Endodermal cell (in vitro differentiated cells): ENCODE measurements at regions not wholly inside any gene's neighbourhood (a gene's known extent, or its start where the extent isn't known, plus 50 kb on each side); places are given as distances from the start of the nearest gene placed in this dataset.

Experiments used
- DNase-seq: peaks from one replicate; pipeline ENCODE4 v3.0.0-alpha.2; 2017
- H3K27ac ChIP-seq: 2 replicates; pipeline ENCODE4 v1.5.1; 2013; ENCODE audit warnings: mild to moderate bottlenecking, low read depth, low read length, moderate library complexity
- H3K27me3 ChIP-seq: 2 replicates; pipeline ENCODE4 v1.6.1; 2013; ENCODE audit warnings: mild to moderate bottlenecking, low read length, moderate library complexity; ENCODE audit not compliant: insufficient read depth, control insufficient read depth, poor library complexity, severe bottlenecking
- H3K36me3 ChIP-seq: 2 replicates; pipeline ENCODE4 v1.7.0; 2013; ENCODE audit warnings: mild to moderate bottlenecking, low read length, moderate library complexity; ENCODE audit not compliant: control insufficient read depth, insufficient read depth
- H3K4me1 ChIP-seq: one replicate; pipeline ENCODE4 v1.7.0; 2013; ENCODE audit warnings: low read length; ENCODE audit not compliant: control insufficient read depth, insufficient read depth
- H3K4me3 ChIP-seq: 2 replicates; pipeline ENCODE4 v1.5.1; 2013; ENCODE audit warnings: mild to moderate bottlenecking, low read length, moderate library complexity
- H3K9ac ChIP-seq: 2 replicates; pipeline ENCODE4 v1.6.1; 2013; ENCODE audit warnings: mild to moderate bottlenecking, low read length, moderate library complexity; ENCODE audit not compliant: poor library complexity, severe bottlenecking; ENCODE audit errors: extremely low read depth
- H3K9me3 ChIP-seq: 2 replicates; pipeline ENCODE4 v1.6.1; 2013; ENCODE audit warnings: mild to moderate bottlenecking, low read length, moderate library complexity; ENCODE audit not compliant: control insufficient read depth
- H3K27ac Mint-ChIP-seq: 2 replicates; pipeline ENCODE4 v1.8.0; 2020; ENCODE audit warnings: mixed read lengths
- H3K27me3 Mint-ChIP-seq: 2 replicates; pipeline ENCODE4 v1.8.0; 2021; ENCODE audit warnings: mild to moderate bottlenecking, mixed read lengths; ENCODE audit not compliant: insufficient read depth
- H3K36me3 Mint-ChIP-seq: 2 replicates; pipeline ENCODE4 v1.8.0; 2020; ENCODE audit warnings: low read depth, mixed read lengths
- H3K4me1 Mint-ChIP-seq: 2 replicates; pipeline ENCODE4 v1.8.0; 2020; ENCODE audit warnings: mixed read lengths
- H3K4me3 Mint-ChIP-seq: 2 replicates; pipeline ENCODE4 v1.8.0; 2020; ENCODE audit warnings: mild to moderate bottlenecking, moderate library complexity, mixed read lengths
- H3K9me3 Mint-ChIP-seq: 2 replicates; pipeline ENCODE4 v1.8.0; 2020; ENCODE audit warnings: mild to moderate bottlenecking, mixed read lengths
- CTCF ChIP-seq: fragments of 200-600 bp; sonication (generic); conservative IDR thresholded peaks from 2 replicates; pipeline ENCODE4 v1.5.0; 2021; ENCODE audit warnings: antibody characterized with exemption, mild to moderate bottlenecking
- WGBS, 2 experiments: methylation state at CpG; one replicate each; pipeline versions ENCODE4 v1.1.5 to v1.1.7; 2013; ENCODE audit warnings: missing lambda C conversion rate in 2 of 2, mixed read lengths in 1 of 2; ENCODE audit not compliant: insufficient coverage in 1 of 2, insufficient read length in 1 of 2; 5-methylcytosine and 5-hydroxymethylcytosine counted together

GRCh38 chr12:30136696-30137095 lies 353.0 kb upstream of the TMTC1 start:
- no peak overlapping the region for H3K4me3 ChIP-seq
- H3K9me3 ChIP-seq = peaks cover 9% of the 10 kb centered on the region
- Mint-ChIP-seq H3K27ac (no peak overlapping the region), H3K4me3 (no peak overlapping the region), H3K4me1 (peaks cover 8% of the 10 kb centered on the region), H3K9me3 (peaks cover 13% of the 10 kb centered on the region), H3K27me3 (no peaks in the 10 kb centered on the region), H3K36me3 (no peaks in the 10 kb centered on the region)
- no peaks in the 10 kb centered on the region for H3K27me3 ChIP-seq
- no peak overlapping the region for H3K27ac ChIP-seq
- DNase-seq = no peak
- no peak overlapping the region for H3K9ac ChIP-seq
- no peaks in the 10 kb centered on the region for H3K4me1 ChIP-seq
- no peak for TF ChIP-seq CTCF
- WGBS, 2 experiments = 86 to 90% methylated on average over 2 of the region's 2 CpGs
- no peaks in the 10 kb centered on the region for H3K36me3 ChIP-seq

GRCh38 chr12:30135776-30136175 lies 352.0 kb upstream of the TMTC1 start:
- peaks cover 11% of the 10 kb centered on the region for H3K9me3 Mint-ChIP-seq
- Histone ChIP-seq H3K36me3 (no peaks in the 10 kb centered on the region), H3K4me1 (no peaks in the 10 kb centered on the region), H3K9me3 (peaks cover 9% of the 10 kb centered on the region), H3K27me3 (no peaks in the 10 kb centered on the region), H3K4me3 (no peak overlapping the region), H3K9ac (no peak overlapping the region), H3K27ac (no peak overlapping the region)
- DNase-seq = no peak
- H3K4me3 Mint-ChIP-seq = no peak overlapping the region
- H3K27me3 Mint-ChIP-seq = no peaks in the 10 kb centered on the region
- H3K4me1 Mint-ChIP-seq = peaks cover 9% of the 10 kb centered on the region
- H3K36me3 Mint-ChIP-seq = no peaks in the 10 kb centered on the region
- WGBS, 2 experiments = 93% methylated on average over 2 of the region's 2 CpGs; no CpG with 5 or more reads in 1 of the 2 experiments
- TF ChIP-seq CTCF = no peak
- H3K27ac Mint-ChIP-seq = no peak overlapping the region

GRCh38 chr12:30134229-30134628 lies 350.5 kb upstream of the TMTC1 start:
- TF ChIP-seq CTCF = peak; percentile 65
- no peak overlapping the region for H3K27ac ChIP-seq
- Mint-ChIP-seq H3K36me3 (no peaks in the 10 kb centered on the region), H3K4me1 (peaks cover 16% of the 10 kb centered on the region), H3K27me3 (no peaks in the 10 kb centered on the region), H3K9me3 (peaks cover 11% of the 10 kb centered on the region), H3K4me3 (no peak overlapping the region), H3K27ac (no peak overlapping the region)
- H3K27me3 ChIP-seq = no peaks in the 10 kb centered on the region
- WGBS, 2 experiments = 81 to 92% methylated on average over 4 to 8 of the region's 8 CpGs
- no peak overlapping the region for H3K9ac ChIP-seq
- H3K36me3 ChIP-seq = no peaks in the 10 kb centered on the region
- H3K4me3 ChIP-seq = no peak overlapping the region
- no peaks in the 10 kb centered on the region for H3K9me3 ChIP-seq
- peak; percentile 56 for DNase-seq
- H3K4me1 ChIP-seq = peaks cover 9% of the 10 kb centered on the region
